ENCODE measurements at regions not wholly inside any gene's neighbourhood (a gene's known extent, or its start where the extent isn't known, plus 50 kb on each side); places are given as distances from the start of the nearest gene placed in this dataset.

DNA sequence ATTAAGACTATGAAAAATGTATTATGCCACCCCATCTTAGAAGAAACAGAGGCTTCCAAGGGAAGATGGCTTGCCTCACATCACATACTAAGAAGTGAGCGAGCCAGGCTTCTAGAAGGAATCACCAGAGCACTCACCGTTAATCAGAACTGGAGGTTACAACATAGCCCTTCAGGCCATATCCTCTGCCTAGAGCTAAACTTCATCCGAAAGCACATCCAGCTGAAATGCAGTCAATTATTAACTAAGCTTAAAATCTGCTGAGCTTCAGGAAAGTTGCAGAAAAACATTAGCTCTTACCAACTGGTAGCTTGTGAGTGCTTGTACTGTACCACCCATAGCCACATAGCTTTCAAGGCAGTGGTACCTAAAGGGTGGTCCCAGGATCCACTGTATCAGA, 483.2 kb downstream of the TBL1XR1 start:
- DNase-seq (ENCODE audit: low spot score) = no peak

DNA sequence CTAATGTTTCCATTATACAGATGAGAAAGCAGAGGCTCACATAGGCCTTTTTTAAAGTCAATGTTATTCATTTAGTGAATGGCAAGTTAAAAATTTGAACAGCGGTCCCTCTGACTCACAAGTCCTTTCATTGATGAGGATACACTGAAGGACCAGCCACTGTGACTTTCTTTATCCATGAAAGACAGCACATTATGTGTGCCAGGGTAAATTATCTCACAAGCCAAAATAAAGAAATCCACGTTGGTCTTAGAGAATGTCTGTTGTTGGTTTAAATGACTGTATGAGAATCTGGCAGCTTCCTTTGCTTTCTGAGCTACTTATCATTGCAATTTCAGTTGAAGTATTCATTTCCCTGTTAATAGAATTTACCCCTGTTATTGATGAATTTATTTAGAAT, 485.1 kb downstream of the TBL1XR1 start:
- no peak for DNase-seq (ENCODE audit: low spot score)

DNA sequence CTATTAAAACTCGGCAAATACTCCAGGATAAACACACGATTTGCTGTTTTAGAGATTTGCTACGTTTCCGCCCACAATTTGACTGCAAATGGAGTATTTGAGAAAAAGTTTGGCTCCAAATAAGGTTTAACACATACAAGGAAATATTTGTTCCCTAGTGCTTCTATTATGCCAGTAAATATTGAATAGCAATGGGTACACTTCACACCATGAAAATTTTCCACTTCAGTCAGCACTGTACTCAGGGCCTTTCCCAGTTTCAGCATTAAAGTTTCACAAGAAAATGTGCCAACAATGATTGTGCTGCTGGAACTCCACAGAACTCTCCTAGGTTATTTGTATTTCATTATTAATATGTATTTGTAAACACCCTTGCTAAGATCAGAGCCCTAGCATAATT, 498.0 kb downstream of the TBL1XR1 start:
- no peak for DNase-seq (ENCODE audit: low spot score)

DNA sequence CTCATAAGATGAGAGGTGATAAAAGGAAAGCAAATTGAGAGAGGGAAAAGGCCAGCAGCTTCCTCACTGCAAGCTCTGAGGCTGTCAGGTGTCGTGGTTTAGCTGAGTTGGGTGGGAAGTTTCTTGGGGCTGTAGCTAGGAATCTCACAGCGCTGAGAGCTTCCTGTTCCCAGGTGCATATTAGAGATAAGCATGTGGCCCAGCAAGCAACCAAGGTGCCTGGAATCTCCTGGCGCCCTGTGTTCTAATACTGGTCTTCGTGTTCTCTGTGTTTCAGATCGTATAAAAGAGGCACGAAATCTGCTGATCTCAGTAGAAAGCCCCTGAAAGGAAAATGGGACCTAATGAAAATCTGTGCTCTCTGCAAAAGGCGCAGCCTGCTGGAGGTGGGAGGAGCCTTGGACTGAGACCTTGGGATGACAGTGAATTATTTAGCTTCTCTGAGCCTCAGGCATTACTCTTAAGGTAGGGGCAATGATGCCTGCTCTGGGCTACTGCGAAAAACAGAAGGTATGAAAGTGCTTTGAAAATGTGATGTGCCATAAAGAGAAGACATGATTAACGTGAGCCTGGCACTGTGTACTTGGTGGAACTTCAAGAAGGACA, 499.9 kb downstream of the TBL1XR1 start:
- no peak for DNase-seq (ENCODE audit: low spot score)

DNA sequence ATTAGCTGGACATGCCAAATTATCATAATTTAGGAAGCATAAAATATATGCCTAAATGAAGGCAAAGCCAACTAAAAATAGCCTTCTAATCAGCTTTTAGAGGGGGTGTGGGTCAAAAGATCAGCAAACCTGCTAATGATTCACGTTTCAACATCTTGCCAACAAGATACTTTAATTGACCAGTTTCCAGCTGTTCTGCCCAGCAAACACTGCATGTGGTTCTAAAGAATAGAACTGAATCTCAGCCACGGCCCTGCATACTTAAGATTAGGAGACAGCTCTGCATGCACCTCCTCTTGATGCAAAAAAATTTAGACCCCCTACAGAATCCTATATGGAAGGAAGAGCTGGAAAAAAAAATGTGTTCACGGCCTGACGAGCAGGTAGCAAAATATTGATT, 500.5 kb downstream of the TBL1XR1 start:
- no peak for DNase-seq (ENCODE audit: low spot score)

DNA sequence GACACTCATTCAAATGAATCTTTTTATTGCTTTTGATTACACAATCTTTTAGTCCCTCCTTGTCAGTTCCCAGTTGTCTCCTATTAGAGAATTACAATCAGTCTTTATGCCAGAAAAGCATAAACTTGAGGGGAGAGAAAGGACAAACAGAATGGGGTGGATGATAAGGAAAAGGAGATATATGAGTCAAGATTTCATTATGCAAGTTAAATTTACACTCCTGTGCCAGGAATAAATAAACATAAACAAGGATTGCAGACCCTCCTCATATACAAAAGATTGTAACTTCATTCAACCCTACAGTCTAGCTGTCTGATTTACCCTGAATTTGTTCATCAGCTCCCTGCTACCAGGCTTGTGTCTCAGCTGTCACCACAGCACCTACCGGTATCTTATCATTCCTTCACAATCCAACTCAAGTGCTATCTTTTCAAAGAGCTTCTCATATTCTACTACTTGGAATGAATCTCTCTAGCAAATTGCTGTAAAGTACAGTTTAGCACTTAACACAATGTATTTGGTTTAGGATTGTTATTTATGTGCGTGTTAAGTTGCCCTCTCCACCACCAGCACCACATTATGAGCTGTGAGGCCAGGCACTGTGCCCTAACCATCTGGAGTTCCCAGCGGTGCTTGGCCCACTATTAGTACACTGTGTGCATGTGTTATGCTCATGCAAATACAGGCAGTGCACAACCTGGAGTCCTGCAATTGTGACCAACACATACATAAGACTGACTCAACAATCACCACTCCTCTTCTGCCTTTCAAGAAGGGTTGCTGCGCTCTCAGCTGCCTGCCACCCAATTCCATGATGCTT, 504.1 kb downstream of the TBL1XR1 start:
- no peak for DNase-seq (ENCODE audit: low spot score)

DNA sequence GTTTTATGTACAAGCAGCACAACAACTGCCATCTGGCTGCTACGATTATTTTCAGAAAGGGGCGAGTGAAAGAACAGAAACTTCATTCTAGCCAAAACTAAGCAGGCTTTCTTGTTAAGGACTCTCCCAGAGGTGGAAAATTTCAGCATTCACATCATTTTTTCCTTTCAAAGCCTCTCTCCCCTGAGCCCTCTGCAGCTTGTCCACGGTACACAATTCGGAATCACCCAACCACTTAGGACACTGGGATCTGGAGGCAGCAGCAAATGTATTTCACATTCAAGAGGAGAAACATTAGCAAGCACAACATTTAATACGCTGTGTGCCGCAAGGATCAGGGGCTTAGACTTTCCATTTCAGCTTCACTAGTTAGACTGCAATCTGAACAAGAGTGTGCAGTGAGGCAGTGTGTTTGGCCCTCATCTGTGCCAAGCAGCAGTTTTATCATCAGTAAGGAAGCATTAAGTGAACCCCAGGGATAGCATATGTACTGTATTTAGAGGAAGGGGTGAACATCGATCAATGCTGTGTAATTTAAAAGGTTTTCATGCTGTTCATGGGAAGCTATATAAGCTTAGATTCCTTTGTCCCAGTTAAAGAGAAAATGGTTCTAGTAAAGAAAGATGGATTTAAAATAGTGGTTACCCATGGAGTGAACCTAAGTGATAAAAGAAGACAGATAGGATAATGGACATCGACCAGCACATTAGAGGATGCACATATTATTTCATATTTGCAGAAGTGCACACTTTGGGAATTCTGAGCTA, 504.9 kb downstream of the TBL1XR1 start:
- no peak for DNase-seq (ENCODE audit: low spot score)

DNA sequence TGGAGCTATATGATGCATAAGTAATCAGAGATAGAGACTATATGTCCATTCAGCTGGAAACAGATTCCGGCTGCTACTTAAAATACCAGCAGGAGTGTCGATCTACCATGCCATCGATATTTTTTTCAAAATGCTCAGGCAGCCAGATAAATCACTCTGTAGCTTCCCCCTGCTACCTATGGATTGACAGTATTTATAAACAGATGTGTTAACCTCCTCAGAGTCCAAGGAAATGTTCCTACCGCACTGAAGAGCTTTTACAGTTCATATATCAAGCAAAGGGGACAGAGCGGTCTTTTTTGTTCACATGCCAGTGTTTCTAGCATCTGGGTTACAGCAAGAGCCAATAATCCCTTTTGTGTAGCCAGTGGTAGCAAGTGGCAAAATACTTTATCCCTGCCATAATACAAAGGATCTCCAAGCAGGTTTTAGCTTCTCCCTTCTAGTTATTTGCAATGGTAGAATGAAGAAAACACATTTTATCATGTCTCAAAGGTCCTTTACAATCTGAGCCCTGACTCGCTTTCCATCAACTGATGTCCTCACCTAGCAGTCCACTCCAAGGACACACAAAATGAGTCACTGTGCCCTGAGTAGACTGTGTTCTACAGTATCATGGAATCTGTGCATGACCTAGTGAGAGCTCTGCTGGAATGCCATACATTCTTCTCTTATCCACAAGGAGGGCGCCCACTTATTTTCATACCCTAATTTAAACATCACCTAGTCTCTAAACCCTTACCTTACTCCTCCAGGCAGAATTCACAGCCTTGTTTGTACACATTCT, 507.0 kb downstream of the TBL1XR1 start:
- DNase-seq (ENCODE audit: low spot score) = no peak

DNA sequence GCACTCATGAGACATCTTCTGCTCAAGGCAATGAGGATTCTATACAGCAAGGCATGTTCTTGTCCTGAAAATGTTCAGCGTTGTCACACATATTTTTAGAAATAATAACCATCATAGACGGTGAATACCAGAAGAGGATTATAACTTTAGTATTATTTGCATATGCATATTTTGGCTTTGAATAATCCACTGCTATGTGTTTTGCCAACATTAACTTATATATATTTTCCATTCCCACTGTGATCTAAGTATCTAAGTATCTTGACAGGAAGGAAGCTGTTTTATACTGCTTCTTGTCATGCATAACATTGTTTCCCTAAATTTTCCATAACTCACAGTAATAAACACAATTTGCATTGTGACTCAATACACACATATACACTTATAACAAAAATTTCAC, 509.5 kb downstream of the TBL1XR1 start:
- no peak for DNase-seq (ENCODE audit: low spot score)

DNA sequence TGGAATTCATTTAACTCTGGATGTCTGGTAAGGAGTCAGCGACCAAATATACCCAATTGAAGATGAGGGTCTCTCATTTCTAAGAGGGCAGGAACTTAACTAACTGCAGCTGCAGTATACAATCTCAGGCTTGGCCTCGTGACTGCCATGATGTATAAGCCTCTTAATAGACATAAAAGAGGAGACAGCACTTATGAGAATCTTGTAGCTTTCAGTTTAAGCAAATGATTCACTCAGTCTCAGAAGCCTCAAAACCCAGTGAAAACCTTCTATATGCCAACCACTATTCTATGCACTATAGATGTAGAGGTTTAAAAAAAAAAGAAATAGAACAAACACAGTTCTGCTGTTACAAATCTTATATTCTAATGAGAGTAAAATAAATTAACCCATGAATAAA, 513.9 kb downstream of the TBL1XR1 start:
- no peak for DNase-seq (ENCODE audit: low spot score)

DNA sequence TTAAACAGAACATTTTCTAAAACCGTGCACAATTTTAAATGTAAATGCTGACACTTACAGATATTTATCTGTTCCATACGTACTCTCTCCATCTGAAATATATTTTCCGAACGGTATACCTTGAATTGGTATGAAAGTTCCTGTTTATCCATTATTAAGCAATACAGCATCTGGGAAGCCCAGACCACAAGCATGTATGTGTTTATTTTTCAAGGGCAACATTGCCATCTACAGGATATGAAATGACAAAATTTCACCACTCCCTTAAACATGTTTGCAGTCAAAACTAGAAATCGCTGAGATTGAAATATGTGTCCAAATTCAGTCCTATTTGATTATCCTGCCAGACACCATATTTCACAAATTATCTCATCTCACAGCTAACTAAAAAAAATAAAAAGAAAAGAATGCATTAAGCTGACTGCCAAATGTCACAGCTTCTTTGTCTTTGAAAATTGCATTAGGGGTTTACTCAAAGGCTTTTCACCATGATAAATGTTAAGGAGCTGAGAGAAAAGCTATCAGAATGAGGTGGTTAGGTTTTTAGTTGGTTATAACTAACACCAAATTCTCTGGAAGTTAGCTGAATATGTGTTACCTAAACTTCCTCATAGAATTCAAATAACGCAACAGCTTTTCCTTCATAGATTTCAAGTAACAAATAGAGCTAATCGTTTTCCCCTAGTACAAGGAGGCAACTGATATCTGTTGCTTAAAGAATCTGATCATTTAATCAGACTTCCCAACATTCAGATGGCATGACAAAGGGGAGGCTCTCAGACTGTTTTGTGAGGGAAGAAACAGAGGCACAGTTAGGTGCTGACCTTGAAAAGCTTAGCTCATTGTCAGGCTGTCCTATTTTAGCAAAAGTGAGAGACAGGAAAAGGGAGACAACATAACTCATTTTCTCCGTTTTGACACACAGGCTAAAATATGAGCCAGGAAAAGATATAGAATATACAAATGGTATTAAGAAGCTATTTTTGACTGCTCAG, 533.1 kb downstream of the TBL1XR1 start:
- peak; percentile 12 for DNase-seq (ENCODE audit: low spot score)

DNA sequence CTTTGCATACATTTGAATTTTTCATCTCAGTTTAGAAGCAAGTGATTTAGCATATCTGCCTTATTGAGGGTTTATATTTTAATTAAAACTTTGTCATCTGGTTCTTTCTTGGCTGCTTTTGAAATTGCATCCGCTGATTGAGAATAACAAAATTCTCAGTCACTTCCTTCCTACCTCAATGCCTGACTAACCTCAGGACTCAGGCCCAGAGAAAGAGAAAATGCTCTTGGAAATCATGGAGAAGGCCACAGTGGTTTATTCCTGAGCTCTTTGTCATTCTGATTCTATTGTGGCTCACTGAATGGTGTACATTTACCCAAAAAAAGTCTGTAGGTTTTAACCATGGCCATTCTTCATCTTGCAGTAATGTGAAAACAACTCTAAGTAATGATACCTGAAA, 533.9 kb downstream of the TBL1XR1 start:
- DNase-seq (ENCODE audit: low spot score) = no peak

DNA sequence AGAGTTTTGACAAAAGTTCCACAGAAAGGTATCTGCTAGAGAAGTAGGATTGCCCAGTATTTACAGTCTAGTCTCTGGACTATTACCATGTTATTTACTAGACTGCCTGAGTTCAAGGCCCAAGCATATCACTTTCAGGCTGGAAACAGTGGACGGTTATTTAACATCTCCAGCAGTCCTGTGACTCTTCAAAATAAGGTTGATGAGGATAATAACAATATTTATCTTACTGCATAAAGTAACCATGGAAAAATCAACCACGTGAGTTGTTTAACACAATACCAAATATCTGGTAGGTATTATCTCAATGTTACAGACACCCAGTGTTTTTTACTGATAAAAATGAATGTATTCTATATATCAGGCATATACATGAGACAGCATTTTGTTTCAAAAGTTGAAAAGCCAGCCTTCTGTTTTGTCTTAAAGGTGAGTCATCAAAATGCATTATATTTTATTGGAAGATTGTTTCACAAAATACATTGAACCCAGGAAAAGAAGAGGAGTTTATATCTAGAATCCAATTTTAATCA, 535.8 kb downstream of the TBL1XR1 start:
- no peak for DNase-seq (ENCODE audit: low spot score)

DNA sequence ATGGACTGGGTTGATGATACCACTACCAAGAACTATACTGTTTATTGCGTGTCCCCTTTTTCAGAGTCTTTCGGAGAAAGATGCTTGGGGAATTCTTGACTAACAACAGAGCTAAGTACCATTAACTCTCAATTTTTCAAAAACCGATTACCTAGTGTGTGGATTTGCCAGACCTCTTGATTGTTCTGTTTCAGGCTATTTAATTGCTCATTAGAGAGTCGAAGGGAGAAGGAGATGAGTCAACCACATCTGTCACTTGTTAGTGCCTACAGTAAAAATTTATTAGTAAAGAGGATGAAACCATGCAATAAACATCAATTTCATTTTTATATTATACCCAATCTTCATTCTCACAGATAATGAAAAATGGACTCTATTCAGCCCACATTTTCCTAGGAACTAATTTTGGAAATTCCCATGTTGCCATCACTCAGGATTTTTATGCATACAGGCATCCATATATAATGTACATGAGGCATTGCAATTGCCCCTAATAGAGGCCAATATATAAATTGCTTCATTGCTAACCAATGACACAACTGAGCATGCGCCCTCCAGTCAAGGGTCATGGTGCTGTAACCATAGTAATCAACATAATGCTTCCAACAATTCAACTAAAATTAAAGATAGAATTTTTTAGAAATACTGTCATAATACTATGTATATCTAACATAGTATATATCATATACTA, 541.7 kb downstream of the TBL1XR1 start:
- DNase-seq (ENCODE audit: low spot score) = no peak

DNA sequence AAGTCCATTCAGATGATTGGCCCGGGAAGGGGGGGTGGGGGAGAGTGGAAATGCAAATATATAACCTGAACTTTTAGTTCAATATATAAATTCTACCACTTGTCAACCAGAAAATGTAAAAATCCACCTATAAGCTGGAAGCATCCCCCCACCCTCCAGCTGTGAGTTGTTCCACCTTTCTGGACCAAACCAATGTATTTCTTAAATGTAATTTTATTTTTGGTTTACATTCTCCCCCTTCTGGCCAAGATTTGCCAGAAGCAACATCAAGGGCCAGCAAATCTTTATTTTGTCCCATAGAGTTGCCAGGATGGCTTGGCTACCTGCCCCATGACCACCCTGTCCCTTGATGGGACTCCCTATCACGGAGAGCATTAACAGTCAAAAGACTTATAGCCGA, 545.7 kb downstream of the TBL1XR1 start:
- DNase-seq (ENCODE audit: low spot score) = no peak

DNA sequence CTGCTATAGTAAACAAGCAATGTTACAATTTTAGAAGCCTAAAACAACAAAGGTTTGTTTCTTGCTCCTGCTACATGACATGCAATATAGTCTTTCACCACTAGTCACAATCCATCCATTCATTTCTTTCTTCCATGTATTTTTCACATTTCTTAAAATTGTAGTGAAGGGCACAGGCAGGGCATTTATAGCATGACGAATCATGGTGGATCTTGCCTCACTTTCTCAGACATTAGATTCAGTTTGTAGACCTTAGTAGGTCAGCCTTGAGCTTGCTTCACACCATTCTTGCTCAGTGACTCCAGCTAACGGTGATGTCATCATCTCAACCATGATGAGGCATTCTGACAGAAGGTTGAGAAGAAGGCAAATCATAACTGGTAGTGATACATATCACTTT, 546.8 kb downstream of the TBL1XR1 start:
- DNase-seq (ENCODE audit: low spot score) = peak; percentile 5

DNA sequence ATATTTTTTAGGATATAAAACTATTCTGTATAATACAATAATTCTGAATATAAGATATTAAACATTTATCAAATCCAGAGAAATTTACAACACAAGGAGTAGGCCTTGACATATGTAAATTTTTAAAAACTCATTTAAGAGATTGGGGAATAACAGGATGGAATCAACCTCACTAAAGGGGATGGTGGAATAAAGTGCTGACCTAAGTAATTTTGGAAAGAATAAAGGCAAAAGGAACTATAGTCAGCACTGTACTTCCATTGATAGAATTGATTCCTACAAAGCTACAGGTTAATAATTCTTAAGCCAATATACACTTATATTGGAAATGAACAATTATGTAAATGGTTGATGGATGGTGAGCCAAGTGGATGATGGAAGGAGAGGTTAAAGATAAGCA, 549.3 kb downstream of the TBL1XR1 start:
- no peak for DNase-seq (ENCODE audit: low spot score)

DNA sequence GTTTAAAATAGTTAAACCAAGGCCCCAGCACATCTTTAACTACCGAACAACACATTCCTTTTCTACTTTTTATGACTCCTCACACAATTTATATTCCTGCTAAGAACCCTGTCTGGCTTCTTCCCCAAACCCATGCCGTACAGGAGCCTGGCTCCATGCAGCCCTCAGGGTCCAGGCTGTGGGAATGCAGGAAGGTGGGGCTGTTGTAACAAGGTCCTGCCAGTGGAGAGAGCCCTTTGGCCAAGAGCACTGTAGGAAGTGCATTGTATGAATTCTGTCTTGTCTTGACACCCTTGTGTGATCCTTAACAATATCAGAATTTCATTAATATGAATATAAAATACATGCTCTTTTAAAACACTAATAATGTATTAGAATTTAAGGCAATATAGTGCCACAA, 563.8 kb downstream of the TBL1XR1 start:
- DNase-seq (ENCODE audit: low spot score) = no peak

DNA sequence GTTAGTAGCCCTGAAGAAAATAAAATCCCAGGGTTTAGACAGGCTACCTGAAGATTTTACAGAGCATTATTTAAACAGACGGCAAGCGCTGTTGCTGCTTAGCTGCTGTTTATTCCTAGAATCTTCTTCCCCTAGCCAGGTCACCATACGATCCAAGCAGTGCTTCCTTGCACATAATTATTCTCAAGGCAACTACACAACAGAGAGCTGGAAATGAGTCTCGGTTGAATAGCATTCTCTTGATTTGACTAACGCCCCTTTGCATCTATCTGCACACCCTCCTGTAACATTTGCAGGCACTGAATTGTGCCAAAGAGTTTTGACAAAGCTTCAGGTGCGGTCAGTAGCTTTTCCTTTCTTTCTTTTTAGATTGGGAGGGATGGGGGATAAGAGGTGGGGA, 564.4 kb downstream of the TBL1XR1 start:
- DNase-seq (ENCODE audit: low spot score) = no peak

DNA sequence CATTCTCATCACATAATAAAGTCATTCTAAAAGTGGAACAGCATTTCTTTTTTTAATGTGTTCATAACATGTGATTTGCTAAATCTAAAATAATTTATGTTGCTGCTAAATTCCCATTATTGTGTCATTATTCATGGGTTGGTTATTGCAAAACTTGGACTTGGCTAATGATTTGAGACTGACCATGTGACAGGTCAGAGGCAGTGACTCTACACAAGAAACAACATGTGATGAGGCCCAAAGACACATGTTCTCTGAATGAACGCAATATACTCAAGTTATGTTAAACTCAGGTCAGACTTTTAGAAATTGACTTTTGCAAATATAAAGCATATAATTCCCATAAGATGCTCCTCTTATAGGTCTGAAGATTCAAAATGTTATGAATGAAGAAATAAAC, 566.1 kb downstream of the TBL1XR1 start:
- DNase-seq (ENCODE audit: low spot score) = no peak
